Left cardiac atrium (tissue), 4 donors: ENCODE measurements at regions not wholly inside any gene's neighbourhood (a gene's known extent, or its start where the extent isn't known, plus 50 kb on each side); places are given as distances from the start of the nearest gene placed in this dataset.
"Not testable (repeated sequence)": the region's sequence is repeated elsewhere in the genome, so short reads cannot be mapped to it uniquely, and the experiment has no call there.

Source experiments
- ATAC-seq, 2 donors: fragments of 200-7000 bp; cut with Tn5 transposase; one replicate each; pipeline ENCODE4 v1.9.1; 2020; ENCODE audit warnings: mild to moderate bottlenecking in 2 of 2, moderate library complexity in 2 of 2
- DNase-seq: peaks from one replicate; pipeline ENCODE4 v3.0.0-alpha.2; 2020
- intact Hi-C, 2 donors: fragments of 100-400 bp; cut with DNase I; formaldehyde crosslinking; loops; one replicate each; pipeline versions ENCODE4 v1.14.1 to v1.15.1; 2022 to 2023
- donor health status: DM: no; HTN: yes; CAD: no.
- donor health status: DM: no; HTN: yes; CAD: no; lungs with severe emphysema.
- donor health status: DM: yes; HTN: yes; CAD: no.
- donor health status: Dilated cardiomyopathy.

DNA sequence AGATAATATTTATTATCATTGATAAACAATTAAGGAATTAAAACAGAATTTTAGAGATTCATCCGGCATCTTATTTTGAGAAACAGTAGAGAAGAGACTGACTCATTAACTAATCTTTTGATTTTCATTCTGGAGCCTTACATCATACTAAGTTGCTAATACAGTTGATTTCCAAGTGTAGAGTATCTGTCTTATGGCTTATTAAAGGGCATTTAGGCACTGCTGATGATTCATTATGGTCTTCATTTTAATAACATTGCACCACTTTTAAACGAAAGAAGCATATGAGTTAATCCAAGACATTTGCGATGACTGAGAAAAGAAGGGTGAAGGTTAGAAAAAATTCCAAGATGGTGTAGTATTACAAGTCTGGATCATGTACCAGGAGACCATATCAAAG lies 186.0 kb upstream of the CACNA2D1 start:
- ATAC-seq (no peak), DNase-seq (no peak)
- intact Hi-C loops, result no loop called here

GRCh38 chr7:82625377-82625776 lies 181.8 kb upstream of the CACNA2D1 start:
- intact Hi-C loops, result no loop called here
- ATAC-seq, result no peak
- no peak for DNase-seq

DNA sequence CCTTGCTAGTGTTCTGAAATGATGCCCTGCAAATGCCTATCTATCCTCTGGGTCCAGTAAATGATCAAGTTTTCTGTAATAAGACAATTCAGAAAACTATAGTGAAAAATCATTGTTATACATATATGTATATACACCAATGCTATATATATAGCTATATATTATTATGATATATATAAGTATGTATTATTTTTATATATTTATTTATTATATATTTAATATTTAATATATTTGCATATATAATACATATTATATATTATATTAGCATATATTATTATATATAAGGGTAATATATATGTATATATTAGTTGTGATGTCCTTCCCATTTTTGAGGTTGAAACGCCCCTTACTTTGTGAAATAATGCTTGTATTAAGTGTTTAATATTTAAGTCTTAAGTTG lies 181.4 kb upstream of the CACNA2D1 start:
- intact Hi-C loops, result no loop called here
- no peak for DNase-seq
- no peak for ATAC-seq

GRCh38 chr7:82624337-82624736 lies 180.8 kb upstream of the CACNA2D1 start:
- DNase-seq, result no peak
- intact Hi-C loops, result no loop called here
- ATAC-seq, result no peak

DNA sequence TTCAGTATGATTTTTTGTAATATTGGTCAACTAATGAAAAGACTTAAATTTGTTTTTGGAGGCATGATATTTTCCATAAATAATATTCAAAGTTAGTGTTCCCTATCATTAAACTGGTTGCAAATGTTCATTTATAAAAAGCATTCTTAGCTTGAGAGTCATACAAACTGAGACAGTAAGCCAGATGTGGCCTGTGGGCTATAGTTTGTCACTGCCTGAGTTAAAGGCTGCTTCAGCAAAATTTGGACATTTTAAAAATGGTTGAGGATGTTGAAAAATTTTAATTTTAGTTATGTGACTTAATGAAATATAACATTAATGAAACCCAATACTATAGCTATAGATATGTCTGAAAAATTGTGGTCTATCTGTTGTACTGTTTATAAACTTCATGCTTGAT lies 180.2 kb upstream of the CACNA2D1 start:
- no peak for DNase-seq
- intact Hi-C loops, result no loop called here
- no peak for ATAC-seq

GRCh38 chr7:82617156-82617555 lies 173.6 kb upstream of the CACNA2D1 start:
- ATAC-seq (no peak), DNase-seq (no peak)
- intact Hi-C loops, result no loop called here

- intact Hi-C loops, result no loop called here
- DNase-seq (no peak), ATAC-seq (peak in 1 of 2 donors; percentile 47)
Measured at GRCh38 chr7:82616059-82616728, 172.6 kb upstream of the CACNA2D1 start.

DNA sequence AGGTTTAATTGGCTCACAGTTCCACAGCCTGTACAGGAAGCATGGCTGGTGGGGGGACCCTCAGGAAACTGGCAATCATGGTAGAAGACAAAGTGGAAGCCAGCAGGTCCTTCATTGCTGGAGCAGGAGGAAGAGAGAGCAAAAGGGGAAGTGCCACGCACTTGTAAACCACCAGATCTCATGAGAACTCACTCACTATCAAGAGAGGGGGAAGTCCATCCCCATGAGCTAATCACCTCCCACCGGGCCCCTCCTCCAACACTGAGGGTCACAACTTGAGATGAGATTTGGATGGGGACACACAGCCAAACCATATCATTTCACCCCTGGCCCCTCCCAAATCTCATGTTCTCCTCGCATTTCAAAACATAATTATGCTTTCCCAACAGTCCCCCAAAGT lies 171.9 kb upstream of the CACNA2D1 start:
- DNase-seq (no peak), ATAC-seq (peak in 1 of 2 donors; percentile 69)
- intact Hi-C loops, result no loop called here

DNA sequence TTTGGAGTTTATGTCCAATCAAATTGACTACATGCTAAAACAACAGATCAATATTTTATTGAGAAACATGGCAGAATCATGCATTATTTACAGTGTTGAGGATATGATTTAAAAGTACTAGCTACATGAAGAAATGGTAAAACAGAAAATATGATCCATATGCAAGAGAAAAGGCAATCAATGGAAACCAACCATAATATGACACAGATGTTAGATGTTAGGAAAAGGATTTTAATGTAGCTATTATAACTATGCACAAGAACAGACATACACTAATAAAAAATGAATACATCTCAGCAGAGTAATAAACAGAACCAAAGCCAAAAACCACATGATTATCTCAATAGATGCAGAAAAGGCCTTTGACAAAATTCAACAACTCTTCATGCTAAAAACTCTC lies 166.2 kb upstream of the CACNA2D1 start:
- intact Hi-C loops, result loop anchor here in 1 of 2 donors (10.0 kb wide), 1 partner anchor 1125 kb away; no protein-coding TSS in a partner anchor

GRCh38 chr7:82605247-82605864 lies 161.8 kb upstream of the CACNA2D1 start:
- DNase-seq (no peak), ATAC-seq (no peak)
- intact Hi-C loops, result loop anchor here in 1 of 2 donors (10.0 kb wide), 1 partner anchor 1121 kb away; no protein-coding TSS in a partner anchor

More for the DNA sequence above, 166.2 kb upstream of the CACNA2D1 start:
- ATAC-seq (no peak), DNase-seq (no peak)

GRCh38 chr7:82602066-82602465 lies 158.5 kb upstream of the CACNA2D1 start:
- intact Hi-C loops, result loop anchor here in 1 of 2 donors (10.0 kb wide), 1 partner anchor 1117 kb away; no protein-coding TSS in a partner anchor
- DNase-seq, result no peak
- ATAC-seq, result no peak

- ATAC-seq, result no peak
- DNase-seq, result no peak
- intact Hi-C loops, result loop anchor here in 1 of 2 donors (10.0 kb wide), 1 partner anchor 1116 kb away; no protein-coding TSS in a partner anchor
Measured at GRCh38 chr7:82600531-82600930, 157.0 kb upstream of the CACNA2D1 start.

GRCh38 chr7:82599895-82600294 lies 156.3 kb upstream of the CACNA2D1 start:
- intact Hi-C loops, result loop anchor here in 1 of 2 donors (10.0 kb wide), 1 partner anchor 1115 kb away; no protein-coding TSS in a partner anchor
- DNase-seq (no peak), ATAC-seq (no peak)

- intact Hi-C loops, result no loop called here
- DNase-seq (no peak), ATAC-seq (no peak)
Measured at GRCh38 chr7:82598958-82599357, 155.4 kb upstream of the CACNA2D1 start.

- ATAC-seq, DNase-seq, intact Hi-C loops: not testable (repeated sequence)
Measured at GRCh38 chr7:82595795-82596194, 152.2 kb upstream of the CACNA2D1 start.

- intact Hi-C loops, result no loop called here
- no peak for DNase-seq
- ATAC-seq, result no peak
Measured at GRCh38 chr7:82595176-82595575, 151.6 kb upstream of the CACNA2D1 start.

- ATAC-seq (no peak), DNase-seq (no peak)
- intact Hi-C loops, result no loop called here
Measured at GRCh38 chr7:82594665-82595064, 151.1 kb upstream of the CACNA2D1 start.

- no peak for DNase-seq
- ATAC-seq, result no peak
- intact Hi-C loops, result no loop called here
Measured at GRCh38 chr7:82593780-82594179, 150.2 kb upstream of the CACNA2D1 start.

DNA sequence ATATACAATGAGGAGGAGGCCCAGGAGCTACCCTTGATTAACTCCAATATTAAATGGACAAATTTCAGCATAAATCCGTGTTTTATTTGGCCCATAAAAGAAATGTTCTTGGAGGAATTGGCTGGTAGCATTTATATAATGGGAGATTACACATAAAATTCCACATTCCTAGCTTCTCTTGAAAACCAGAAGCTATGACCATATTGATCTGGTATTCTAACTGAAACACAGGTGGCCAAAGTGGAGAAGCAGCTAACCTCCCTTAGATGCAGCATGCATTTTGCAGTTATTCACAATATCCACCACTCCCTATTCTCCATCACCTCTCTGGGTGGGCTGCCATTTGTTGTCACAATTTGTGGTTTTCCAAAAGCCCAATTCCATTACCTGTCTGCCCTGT lies 148.8 kb upstream of the CACNA2D1 start:
- intact Hi-C loops, result no loop called here

DNA sequence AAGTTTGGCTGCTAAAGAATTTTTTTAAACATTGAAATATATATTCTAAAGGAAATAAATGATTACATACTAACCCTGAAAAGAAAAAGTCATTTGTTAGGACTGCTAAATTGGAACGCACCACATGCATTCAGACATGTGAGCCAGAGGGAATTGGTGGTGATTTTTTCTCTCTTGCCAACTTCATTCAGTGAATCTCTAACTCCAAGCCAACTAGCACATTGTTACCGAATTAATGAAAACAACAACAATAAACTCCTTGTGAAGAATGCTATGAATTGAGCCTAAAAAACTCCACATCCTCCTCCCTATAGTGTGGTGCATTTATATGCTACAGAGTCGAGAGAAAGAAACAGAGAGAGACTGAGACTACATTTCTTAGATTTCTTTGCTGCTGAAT lies 135.5 kb upstream of the CACNA2D1 start:
- DNase-seq, result no peak
- no peak for ATAC-seq
- intact Hi-C loops, result loop anchor here (10.0 kb wide), 3 partner anchors 344 to 1084 kb away; no protein-coding TSS in a partner anchor

More for the DNA sequence above, 148.8 kb upstream of the CACNA2D1 start:
- ATAC-seq (no peak), DNase-seq (no peak)

DNA sequence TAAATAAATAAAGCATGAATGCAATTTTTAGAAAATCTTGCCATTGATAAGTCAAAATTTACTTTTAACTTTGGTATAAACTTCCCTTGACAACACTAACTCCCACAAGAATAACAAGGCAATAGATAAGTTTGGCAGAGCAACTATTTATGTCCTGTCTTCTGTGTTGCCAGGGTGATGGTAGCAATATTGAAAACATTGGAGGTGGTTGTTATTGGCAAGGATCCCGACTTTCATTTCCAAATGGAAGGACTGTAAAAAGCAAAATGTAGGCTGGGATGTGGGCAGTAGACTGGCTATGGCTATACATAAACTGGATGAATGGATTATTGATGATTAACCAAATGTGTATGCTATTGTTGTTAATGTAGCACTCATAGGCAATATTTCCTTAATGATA lies 134.9 kb upstream of the CACNA2D1 start:
- DNase-seq (no peak), ATAC-seq (peak in 1 of 2 donors; percentile 52)
- intact Hi-C loops, result loop anchor here (10.0 kb wide), 3 partner anchors 344 to 1084 kb away; no protein-coding TSS in a partner anchor
